ENCODE measurements at regions not wholly inside any gene's neighbourhood (a gene's known extent, or its start where the extent isn't known, plus 50 kb on each side); places are given as distances from the start of the nearest gene placed in this dataset.

GRCh38 chr3:124131158-124131557, 139.2 kb upstream of the ROPN1 start:
- Histone ChIP-seq H3K79me2 (ENCODE audit: insufficient read depth, low read length) (no peaks in the 10 kb centered on the region), H2AFZ (ENCODE audit: low read length) (no peak overlapping the region), H3K36me3 (replicated peaks in 1 of 2; ENCODE audit: control insufficient read depth in 1 of 2, insufficient read depth in 2 of 2, low read length in 2 of 2) (no peaks in the 10 kb centered on the region), H3K9me3 (ENCODE audit: low read length) (no peaks in the 10 kb centered on the region), H3K4me1 (ENCODE audit: insufficient read depth, low read length) (no peaks in the 10 kb centered on the region), H3K9ac (ENCODE audit: insufficient read depth, low read depth, low read length) (no peak overlapping the region), H3K4me2 (ENCODE audit: low read depth, low read length) (no peak overlapping the region), H3K27me3 (ENCODE audit: control insufficient read depth in 1 of 2, insufficient read depth in 2 of 2, low read length in 2 of 2) (no peaks in the 10 kb centered on the region; a peak in 1 of 5 replicates), H4K20me1 (ENCODE audit: insufficient read depth, low read length) (no peaks in the 10 kb centered on the region), H3K27ac (ENCODE audit: extremely low read length, insufficient read depth, low read length) (no peak overlapping the region), H3K4me3 (replicated peaks in 1 of 3; ENCODE audit: insufficient read depth in 1 of 3, low read depth in 2 of 3, low read length in 3 of 3) (no peak overlapping the region)
- POLR2A ChIA-PET: no interaction called here
- BruUV-seq (replicated peaks): no TSS peak
- FAIRE-seq: no peak
- in situ Hi-C loops (cut with HindIII; ENCODE audit: extremely low pct_ligation_motif_present, low pct_unique_long_range_greater_than_20kb) (no loop called here), intact Hi-C loops (cut with micrococcal nuclease; ENCODE audit: unreplicated experiment) (no loop called here)
- DNase-seq (ENCODE audit: low spot score): no peak
- TF ChIP-seq YY1 (IDR thresholded peaks at IDR 0.05; ENCODE audit: insufficient read depth, insufficient replicate concordance, low read depth, low read length) (no peak), PREB (CRISPR knock-in tag; IDR thresholded peaks at IDR 0.05) (no peak), SRSF1 (optimal IDR thresholded peaks at IDR 0.05; ENCODE audit: low read depth, low read length) (no peak)
- CTCF ChIA-PET (ENCODE audit: low intra/inter-chr PET ratio, low total read pairs): no interaction called here
- no peak for ATAC-seq

GRCh38 chr3:124131580-124131979, 139.7 kb upstream of the ROPN1 start:
- ChIA-PET POLR2A (no interaction called here), CTCF (ENCODE audit: low intra/inter-chr PET ratio, low total read pairs) (no interaction called here)
- in situ Hi-C loops (cut with HindIII; ENCODE audit: extremely low pct_ligation_motif_present, low pct_unique_long_range_greater_than_20kb): no loop called here
- Histone ChIP-seq H2AFZ (ENCODE audit: low read length) (no peak overlapping the region), H3K36me3 (replicated peaks in 1 of 2; ENCODE audit: control insufficient read depth in 1 of 2, insufficient read depth in 2 of 2, low read length in 2 of 2) (no peaks in the 10 kb centered on the region), H3K4me2 (ENCODE audit: low read depth, low read length) (no peak overlapping the region), H3K9ac (ENCODE audit: insufficient read depth, low read depth, low read length) (no peak overlapping the region), H4K20me1 (ENCODE audit: insufficient read depth, low read length) (no peaks in the 10 kb centered on the region), H3K27me3 (ENCODE audit: control insufficient read depth in 1 of 2, insufficient read depth in 2 of 2, low read length in 2 of 2) (no peaks in the 10 kb centered on the region; a peak in 1 of 5 replicates), H3K4me1 (ENCODE audit: insufficient read depth, low read length) (no peaks in the 10 kb centered on the region), H3K4me3 (replicated peaks in 1 of 3; ENCODE audit: insufficient read depth in 1 of 3, low read depth in 2 of 3, low read length in 3 of 3) (no peak overlapping the region), H3K79me2 (ENCODE audit: insufficient read depth, low read length) (no peaks in the 10 kb centered on the region), H3K9me3 (ENCODE audit: low read length) (no peaks in the 10 kb centered on the region), H3K27ac (ENCODE audit: extremely low read length, insufficient read depth, low read length) (no peak overlapping the region)
- FAIRE-seq: no peak
- BruUV-seq (replicated peaks): no TSS peak
- no peak for DNase-seq (ENCODE audit: low spot score)
- no peak for ATAC-seq
- WGBS (ENCODE audit: low lambda C conversion rate): 0% methylated on average over 1 of the region's 2 CpGs
- intact Hi-C loops (cut with micrococcal nuclease; ENCODE audit: unreplicated experiment): no loop called here
- no peak for TF ChIP-seq UBTF (CRISPR knock-in tag; IDR thresholded peaks at IDR 0.05)
- no peak for TF ChIP-seq ARNT2 (CRISPR knock-in tag; IDR thresholded peaks at IDR 0.05; ENCODE audit: low read depth)
- TF ChIP-seq ZNF3 (CRISPR knock-in tag; IDR thresholded peaks at IDR 0.05): no peak
- TF ChIP-seq HMG20B (CRISPR knock-in tag; conservative IDR thresholded peaks at IDR 0.05): no peak
- no peak for TF ChIP-seq ZNF550 (CRISPR knock-in tag; IDR thresholded peaks at IDR 0.05; ENCODE audit: borderline replicate concordance)
- TF ChIP-seq ZNF251 (CRISPR knock-in tag; IDR thresholded peaks at IDR 0.05): no peak

Measured in HepG2 (cell line).